K562 (cell line): ENCODE measurements at regions not wholly inside any gene's neighbourhood (a gene's known extent, or its start where the extent isn't known, plus 50 kb on each side); places are given as distances from the start of the nearest gene placed in this dataset.

Source experiments
- ARID2 ChIP-seq: fragments of 450-650 bp; IDR thresholded peaks from 2 replicates; pipeline ENCODE4 v1.6.1; 2017; ENCODE audit warnings: antibody characterized with exemption, mild to moderate bottlenecking
- MED1 ChIP-seq: sonication (generic); formaldehyde crosslinking; IDR thresholded peaks from 2 replicates; pipeline ENCODE4 v1.8.1; 2023; ENCODE audit warnings: missing genetic modification reagents, borderline replicate concordance
- POLR2AphosphoS5 ChIP-seq: IDR thresholded peaks from 2 replicates; pipeline ENCODE4 v1.6.1; 2011; ENCODE audit warnings: mild to moderate bottlenecking, low read depth, low read length, moderate library complexity; ENCODE audit not compliant: control insufficient read depth, insufficient read depth
- RB1 ChIP-seq: fragments of 450-650 bp; IDR thresholded peaks from 2 replicates; pipeline ENCODE4 v1.6.1; 2017; ENCODE audit warnings: low read depth, mild to moderate bottlenecking
- SIX5 ChIP-seq, 2 experiments: IDR thresholded peaks; 2 replicates each; pipeline ENCODE4 v1.6.1; 2011; ENCODE audit warnings: low read length in 2 of 2, borderline replicate concordance in 1 of 2, low read depth in 1 of 2, mild to moderate bottlenecking in 1 of 2, moderate library complexity in 1 of 2; ENCODE audit not compliant: insufficient read depth in 1 of 2
- SMAD4 ChIP-seq: fragments of 250-450 bp; sonication (Bioruptor Pico); conservative IDR thresholded peaks from 2 replicates; pipeline ENCODE4 v1.8.0; 2021; ENCODE audit warnings: inconsistent platforms, mild to moderate bottlenecking, moderate library complexity
- SRSF3 ChIP-seq: fragments of 200-400 bp; formaldehyde crosslinking; IDR thresholded peaks from 2 replicates; pipeline ENCODE4 v1.6.1; 2016; ENCODE audit warnings: mild to moderate bottlenecking, low read length, moderate library complexity; ENCODE audit not compliant: insufficient read depth
- TRIM24 ChIP-seq, 2 experiments: fragments of 450-650 bp; IDR thresholded peaks; 2 replicates each; pipeline ENCODE4 v1.6.1; 2016
- ZFP30 ChIP-seq: fragments of 250-450 bp; sonication (Bioruptor Pico); IDR thresholded peaks from 2 replicates; pipeline ENCODE4 v1.8.0; 2022; ENCODE audit warnings: moderate library complexity, mild to moderate bottlenecking, inconsistent platforms, borderline replicate concordance
- ZSCAN32 ChIP-seq: fragments of 450-650 bp; formaldehyde crosslinking; IDR thresholded peaks from 2 replicates; pipeline ENCODE4 v1.4.0; 2020; ENCODE audit warnings: mild to moderate bottlenecking, moderate library complexity
- TF ChIP-seq, protein P1 (sequence below), 3 experiments: IDR thresholded peaks in 2 of 3; conservative IDR thresholded peaks in 1 of 3; 2 replicates each; pipeline ENCODE4 v1.5.1; 2011 to 2012; ENCODE audit warnings: low read length in 3 of 3, mild to moderate bottlenecking in 3 of 3, control low read depth in 2 of 3, improper control_type of control experiment in 1 of 3, inconsistent platforms in 1 of 3, low read depth in 1 of 3, mixed read lengths in 1 of 3, moderate library complexity in 1 of 3; ENCODE audit not compliant: insufficient read depth in 2 of 3
- TF ChIP-seq, protein P2 (sequence below): fragments of 450-650 bp; formaldehyde crosslinking; conservative IDR thresholded peaks from 2 replicates; pipeline ENCODE4 v1.4.0; 2022; ENCODE audit warnings: mild to moderate bottlenecking, missing genetic modification characterization
- TF ChIP-seq, protein P3 (sequence below): IDR thresholded peaks from 2 replicates; pipeline ENCODE4 v1.6.1; 2012; ENCODE audit warnings: low read depth, low read length, improper control_type of control experiment, borderline replicate concordance
- TF ChIP-seq, protein P4 (sequence below), 3 experiments: fragments of 200-800 bp in 1 of 3; sonication (Bioruptor generic) in 1 of 3; sonication (generic) in 1 of 3; formaldehyde crosslinking in 1 of 3; IDR thresholded peaks; 2 replicates each; pipeline versions ENCODE4 v1.6.1 to v1.8.0; 2016 to 2022; ENCODE audit warnings: mild to moderate bottlenecking in 2 of 3, missing compliant biosample characterization in 2 of 3, missing genetic modification characterization in 2 of 3, missing genetic modification reagents in 1 of 3
- TF ChIP-seq, protein P5 (sequence below): fragments of 250-450 bp; sonication (Bioruptor Pico); IDR thresholded peaks from 2 replicates; pipeline ENCODE4 v1.4.0; 2020; ENCODE audit warnings: borderline replicate concordance
- TF ChIP-seq, protein P6 (sequence below): fragments of 450-650 bp; formaldehyde crosslinking; IDR thresholded peaks from 2 replicates; pipeline ENCODE4 v1.4.0; 2022; ENCODE audit warnings: missing genetic modification characterization

DNA sequence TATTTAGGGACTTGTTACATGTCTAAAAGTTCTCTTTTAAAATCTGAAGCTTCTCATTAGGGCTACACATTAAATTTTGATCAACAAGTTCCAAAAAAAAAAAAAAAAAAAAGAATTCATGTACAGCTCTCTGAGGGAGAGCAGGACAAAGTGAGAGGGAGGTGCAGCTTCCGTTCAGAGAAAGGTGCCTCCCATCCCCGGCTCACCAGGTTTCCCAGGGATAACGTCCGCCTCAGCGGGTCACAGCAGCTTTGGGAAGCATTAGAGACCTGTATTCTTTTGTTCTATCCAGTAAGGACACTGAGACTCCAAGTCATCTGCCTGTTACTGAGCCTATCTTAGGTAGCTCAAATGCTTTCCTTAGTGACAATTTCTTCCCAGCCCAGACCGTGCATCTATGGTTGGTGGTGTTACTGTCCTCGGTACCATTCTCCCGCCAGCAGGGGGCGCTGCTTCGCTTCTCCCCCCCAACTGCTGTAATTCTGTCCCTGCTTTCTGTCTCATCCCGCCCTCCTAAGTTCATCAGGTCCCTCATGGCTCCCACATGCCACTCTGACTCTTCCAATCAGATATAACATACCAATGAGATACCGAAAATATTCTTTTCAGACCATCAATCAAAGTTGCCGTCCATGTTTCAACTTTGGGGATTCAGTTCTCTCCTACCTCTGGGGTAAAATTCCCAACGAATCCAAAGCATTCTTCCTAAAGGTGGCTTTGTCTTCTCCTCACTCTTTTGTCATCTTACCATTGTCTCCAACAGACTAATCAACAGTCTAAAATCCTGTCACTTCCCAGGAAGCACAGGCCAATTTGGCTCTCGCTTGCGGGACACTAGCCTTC, 466.5 kb downstream of the METTL4 start (continued):
- TF ChIP-seq, protein P1, sequence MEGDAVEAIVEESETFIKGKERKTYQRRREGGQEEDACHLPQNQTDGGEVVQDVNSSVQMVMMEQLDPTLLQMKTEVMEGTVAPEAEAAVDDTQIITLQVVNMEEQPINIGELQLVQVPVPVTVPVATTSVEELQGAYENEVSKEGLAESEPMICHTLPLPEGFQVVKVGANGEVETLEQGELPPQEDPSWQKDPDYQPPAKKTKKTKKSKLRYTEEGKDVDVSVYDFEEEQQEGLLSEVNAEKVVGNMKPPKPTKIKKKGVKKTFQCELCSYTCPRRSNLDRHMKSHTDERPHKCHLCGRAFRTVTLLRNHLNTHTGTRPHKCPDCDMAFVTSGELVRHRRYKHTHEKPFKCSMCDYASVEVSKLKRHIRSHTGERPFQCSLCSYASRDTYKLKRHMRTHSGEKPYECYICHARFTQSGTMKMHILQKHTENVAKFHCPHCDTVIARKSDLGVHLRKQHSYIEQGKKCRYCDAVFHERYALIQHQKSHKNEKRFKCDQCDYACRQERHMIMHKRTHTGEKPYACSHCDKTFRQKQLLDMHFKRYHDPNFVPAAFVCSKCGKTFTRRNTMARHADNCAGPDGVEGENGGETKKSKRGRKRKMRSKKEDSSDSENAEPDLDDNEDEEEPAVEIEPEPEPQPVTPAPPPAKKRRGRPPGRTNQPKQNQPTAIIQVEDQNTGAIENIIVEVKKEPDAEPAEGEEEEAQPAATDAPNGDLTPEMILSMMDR (IDR thresholded peaks at IDR 0.05 in 2 of 3, conservative IDR thresholded peaks at IDR 0.05 in 1 of 3; ENCODE audit: insufficient read depth in 2 of 3, low read depth in 1 of 3, low read length in 3 of 3): peak; percentile 83 to 94 (median 86)
- TF ChIP-seq ARID2: peak; percentile 52; the same call in 1 of the 2 replicates
- TF ChIP-seq SIX5 (IDR thresholded peaks at IDR 0.05; ENCODE audit: borderline replicate concordance in 1 of 2, insufficient read depth in 1 of 2, low read depth in 1 of 2, low read length in 2 of 2): no peak
- TF ChIP-seq SRSF3: no peak
- TF ChIP-seq ZFP30: no peak
- TF ChIP-seq ZSCAN32: no peak
- no peak for TF ChIP-seq POLR2AphosphoS5
- peak; percentile 66; the same call in 1 of the 2 replicates for TF ChIP-seq RB1
- no peak for TF ChIP-seq MED1 (CRISPR knock-in tag)
- TF ChIP-seq, protein P2, sequence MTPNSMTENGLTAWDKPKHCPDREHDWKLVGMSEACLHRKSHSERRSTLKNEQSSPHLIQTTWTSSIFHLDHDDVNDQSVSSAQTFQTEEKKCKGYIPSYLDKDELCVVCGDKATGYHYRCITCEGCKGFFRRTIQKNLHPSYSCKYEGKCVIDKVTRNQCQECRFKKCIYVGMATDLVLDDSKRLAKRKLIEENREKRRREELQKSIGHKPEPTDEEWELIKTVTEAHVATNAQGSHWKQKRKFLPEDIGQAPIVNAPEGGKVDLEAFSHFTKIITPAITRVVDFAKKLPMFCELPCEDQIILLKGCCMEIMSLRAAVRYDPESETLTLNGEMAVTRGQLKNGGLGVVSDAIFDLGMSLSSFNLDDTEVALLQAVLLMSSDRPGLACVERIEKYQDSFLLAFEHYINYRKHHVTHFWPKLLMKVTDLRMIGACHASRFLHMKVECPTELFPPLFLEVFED (CRISPR knock-in tag): 0 out of 2 replicates have a peak, but pooled peaks have one; percentile 31
- TF ChIP-seq, protein P3, sequence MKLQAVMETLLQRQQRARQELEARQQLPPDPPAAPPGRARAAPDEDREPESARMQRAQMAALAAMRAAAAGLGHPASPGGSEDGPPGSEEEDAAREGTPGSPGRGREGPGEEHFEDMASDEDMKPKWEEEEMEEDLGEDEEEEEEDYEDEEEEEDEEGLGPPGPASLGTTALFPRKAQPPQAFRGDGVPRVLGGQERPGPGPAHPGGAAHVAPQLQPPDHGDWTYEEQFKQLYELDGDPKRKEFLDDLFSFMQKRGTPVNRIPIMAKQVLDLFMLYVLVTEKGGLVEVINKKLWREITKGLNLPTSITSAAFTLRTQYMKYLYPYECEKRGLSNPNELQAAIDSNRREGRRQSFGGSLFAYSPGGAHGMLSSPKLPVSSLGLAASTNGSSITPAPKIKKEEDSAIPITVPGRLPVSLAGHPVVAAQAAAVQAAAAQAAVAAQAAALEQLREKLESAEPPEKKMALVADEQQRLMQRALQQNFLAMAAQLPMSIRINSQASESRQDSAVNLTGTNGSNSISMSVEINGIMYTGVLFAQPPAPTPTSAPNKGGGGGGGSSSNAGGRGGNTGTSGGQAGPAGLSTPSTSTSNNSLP: no peak
- TF ChIP-seq SMAD4: no peak
- TF ChIP-seq, protein P4, sequence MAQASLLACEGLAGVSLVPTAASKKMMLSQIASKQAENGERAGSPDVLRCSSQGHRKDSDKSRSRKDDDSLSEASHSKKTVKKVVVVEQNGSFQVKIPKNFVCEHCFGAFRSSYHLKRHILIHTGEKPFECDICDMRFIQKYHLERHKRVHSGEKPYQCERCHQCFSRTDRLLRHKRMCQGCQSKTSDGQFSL (CRISPR knock-in tag; IDR thresholded peaks at IDR 0.05): peak; percentile 99
- TF ChIP-seq, protein P4 (tag; IDR thresholded peaks at IDR 0.05): peak in 1 of 2 experiments; percentile 90; a peak in 2 of 4 replicates
- TF ChIP-seq, protein P5, sequence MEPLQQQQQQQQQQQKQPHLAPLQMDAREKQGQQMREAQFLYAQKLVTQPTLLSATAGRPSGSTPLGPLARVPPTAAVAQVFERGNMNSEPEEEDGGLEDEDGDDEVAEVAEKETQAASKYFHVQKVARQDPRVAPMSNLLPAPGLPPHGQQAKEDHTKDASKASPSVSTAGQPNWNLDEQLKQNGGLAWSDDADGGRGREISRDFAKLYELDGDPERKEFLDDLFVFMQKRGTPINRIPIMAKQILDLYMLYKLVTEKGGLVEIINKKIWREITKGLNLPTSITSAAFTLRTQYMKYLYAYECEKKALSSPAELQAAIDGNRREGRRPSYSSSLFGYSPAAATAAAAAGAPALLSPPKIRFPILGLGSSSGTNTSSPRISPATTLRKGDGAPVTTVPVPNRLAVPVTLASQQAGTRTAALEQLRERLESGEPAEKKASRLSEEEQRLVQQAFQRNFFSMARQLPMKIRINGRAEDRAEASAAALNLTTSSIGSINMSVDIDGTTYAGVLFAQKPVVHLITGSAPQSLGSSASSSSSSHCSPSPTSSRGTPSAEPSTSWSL (CRISPR knock-in tag): no peak
- TF ChIP-seq, protein P6, sequence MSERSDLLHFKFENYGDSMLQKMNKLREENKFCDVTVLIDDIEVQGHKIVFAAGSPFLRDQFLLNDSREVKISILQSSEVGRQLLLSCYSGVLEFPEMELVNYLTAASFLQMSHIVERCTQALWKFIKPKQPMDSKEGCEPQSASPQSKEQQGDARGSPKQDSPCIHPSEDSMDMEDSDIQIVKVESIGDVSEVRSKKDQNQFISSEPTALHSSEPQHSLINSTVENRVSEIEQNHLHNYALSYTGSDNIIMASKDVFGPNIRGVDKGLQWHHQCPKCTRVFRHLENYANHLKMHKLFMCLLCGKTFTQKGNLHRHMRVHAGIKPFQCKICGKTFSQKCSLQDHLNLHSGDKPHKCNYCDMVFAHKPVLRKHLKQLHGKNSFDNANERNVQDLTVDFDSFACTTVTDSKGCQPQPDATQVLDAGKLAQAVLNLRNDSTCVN (CRISPR knock-in tag): no peak
- no peak for TF ChIP-seq TRIM24 (IDR thresholded peaks at IDR 0.05)
